H1 (cell line): ENCODE measurements at regions not wholly inside any gene's neighbourhood (a gene's known extent, or its start where the extent isn't known, plus 50 kb on each side); places are given as distances from the start of the nearest gene placed in this dataset.

ENCODE experiments used
- CTCF ChIP-seq, 3 experiments: IDR thresholded peaks; 1 replicate in 2 of 3; 2 replicates in 1 of 3; pipeline versions ENCODE4 v1.5.1 to v1.6.1; 2011; ENCODE audit warnings: low read length in 3 of 3, mild to moderate bottlenecking in 3 of 3, inconsistent platforms in 2 of 3, low read depth in 1 of 3, moderate library complexity in 1 of 3; ENCODE audit not compliant: insufficient read depth in 1 of 3; ENCODE audit errors: control extremely low read depth in 1 of 3
- EP300 ChIP-seq, 2 experiments: IDR thresholded peaks; 1 replicate in 1 of 2; 2 replicates in 1 of 2; pipeline ENCODE4 v1.6.1; 2011 to 2012; ENCODE audit warnings: low read depth in 2 of 2, low read length in 2 of 2, mild to moderate bottlenecking in 2 of 2, borderline replicate concordance in 1 of 2, inconsistent platforms in 1 of 2, moderate library complexity in 1 of 2
- NANOG ChIP-seq: IDR thresholded peaks from 2 replicates; pipeline ENCODE4 v1.6.1; 2011; ENCODE audit warnings: low read length, low read depth, mild to moderate bottlenecking, inconsistent platforms; ENCODE audit not compliant: insufficient read depth, poor library complexity, severe bottlenecking
- RAD21 ChIP-seq, 2 experiments: IDR thresholded peaks in 1 of 2; conservative IDR thresholded peaks in 1 of 2; 2 replicates each; pipeline ENCODE4 v1.6.1; 2011; ENCODE audit warnings: low read depth in 2 of 2, low read length in 2 of 2, improper control_type of control experiment in 1 of 2, inconsistent platforms in 1 of 2, mild to moderate bottlenecking in 1 of 2, moderate library complexity in 1 of 2
- SAP30 ChIP-seq: fragments of 300-600 bp; sonication (generic); IDR thresholded peaks from 2 replicates; pipeline ENCODE4 v1.7.1; 2012; ENCODE audit warnings: low read length, moderate library complexity, mild to moderate bottlenecking, inconsistent platforms; ENCODE audit not compliant: insufficient read depth, insufficient replicate concordance
- SIN3A ChIP-seq, 2 experiments: IDR thresholded peaks in 1 of 2; conservative IDR thresholded peaks in 1 of 2; 2 replicates each; pipeline ENCODE4 v1.6.1; 2011 to 2012; ENCODE audit warnings: low read length in 2 of 2, improper control_type of control experiment in 1 of 2, low read depth in 1 of 2, mild to moderate bottlenecking in 1 of 2
- SP1 ChIP-seq: IDR thresholded peaks from 2 replicates; pipeline ENCODE4 v1.6.1; 2011; ENCODE audit warnings: low read depth, low read length

- no peak for TF ChIP-seq CTCF (IDR thresholded peaks at IDR 0.05; ENCODE audit: control extremely low read depth in 1 of 3, insufficient read depth in 1 of 3, low read depth in 1 of 3, low read length in 3 of 3)
- no peak for TF ChIP-seq SP1
- TF ChIP-seq SAP30 = no peak
- TF ChIP-seq SIN3A (conservative IDR thresholded peaks at IDR 0.05 in 1 of 2, IDR thresholded peaks at IDR 0.05 in 1 of 2; ENCODE audit: low read depth in 1 of 2, low read length in 2 of 2) = no peak
- TF ChIP-seq RAD21 (IDR thresholded peaks at IDR 0.05 in 1 of 2, conservative IDR thresholded peaks at IDR 0.05 in 1 of 2; ENCODE audit: low read depth in 2 of 2, low read length in 2 of 2) = no peak
- no peak for TF ChIP-seq NANOG
- TF ChIP-seq EP300 (IDR thresholded peaks at IDR 0.05; ENCODE audit: borderline replicate concordance in 1 of 2, low read depth in 2 of 2, low read length in 2 of 2) = no peak
Observed at GRCh38 chr4:149965206-149965605, 113.0 kb upstream of the DCLK2 start.
